ENCODE measurements at regions not wholly inside any gene's neighbourhood (a gene's known extent, or its start where the extent isn't known, plus 50 kb on each side); places are given as distances from the start of the nearest gene placed in this dataset.

DNA sequence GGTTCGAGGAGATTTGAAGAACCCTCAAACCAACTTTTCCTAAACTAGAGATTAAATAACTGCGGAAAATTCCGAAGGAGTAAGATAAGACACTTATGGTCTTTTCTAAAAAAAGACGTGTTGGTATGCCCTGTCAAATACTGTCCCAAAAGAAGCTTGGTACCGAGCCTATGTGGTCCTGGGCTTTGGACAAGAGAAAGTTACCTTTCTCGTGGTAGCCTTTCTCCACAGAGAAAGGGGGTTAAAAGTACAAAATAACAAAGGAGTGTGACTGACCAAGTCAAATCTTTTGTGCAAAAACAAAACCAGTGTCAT, 56.2 kb upstream of the JCAD start:
- Mint-ChIP-seq H3K36me3 (no peaks in the 10 kb centered on the region), H3K27me3 (ENCODE audit: insufficient read depth, low read depth) (peaks cover 2% of the 10 kb centered on the region), H3K4me3 (peak overlapping the region; percentile 65), H3K4me1 (peaks cover 20% of the 10 kb centered on the region), H3K9me3 (peaks cover 2% of the 10 kb centered on the region), H3K27ac (peak overlapping the region; percentile 78)
- no peak for DNase-seq (ENCODE audit: low spot score)
- Histone ChIP-seq H3K36me3 (no peaks in the 10 kb centered on the region), H3K9ac (no peak overlapping the region), H3K4me1 (peaks cover 17% of the 10 kb centered on the region), H3K4me3 (peak overlapping the region; percentile 23), H3K79me2 (ENCODE audit: low read depth) (no peaks in the 10 kb centered on the region), H3K4me2 (peak overlapping the region; percentile 69), H4K20me1 (ENCODE audit: low read depth) (no peaks in the 10 kb centered on the region), H3F3A (ENCODE audit: low read depth) (peaks cover 8% of the 10 kb centered on the region), H2AFZ (replicated peaks) (peak overlapping the region; percentile 98), H3K27me3 (no peaks in the 10 kb centered on the region), H3K27ac (no peak overlapping the region), H3K9me3 (ENCODE audit: low read depth) (no peaks in the 10 kb centered on the region)
- TF ChIP-seq EZH2phosphoT487 (IDR thresholded peaks at IDR 0.05) (no peak), EZH2 (IDR thresholded peaks at IDR 0.05) (no peak)
- TF ChIP-seq, protein P1, sequence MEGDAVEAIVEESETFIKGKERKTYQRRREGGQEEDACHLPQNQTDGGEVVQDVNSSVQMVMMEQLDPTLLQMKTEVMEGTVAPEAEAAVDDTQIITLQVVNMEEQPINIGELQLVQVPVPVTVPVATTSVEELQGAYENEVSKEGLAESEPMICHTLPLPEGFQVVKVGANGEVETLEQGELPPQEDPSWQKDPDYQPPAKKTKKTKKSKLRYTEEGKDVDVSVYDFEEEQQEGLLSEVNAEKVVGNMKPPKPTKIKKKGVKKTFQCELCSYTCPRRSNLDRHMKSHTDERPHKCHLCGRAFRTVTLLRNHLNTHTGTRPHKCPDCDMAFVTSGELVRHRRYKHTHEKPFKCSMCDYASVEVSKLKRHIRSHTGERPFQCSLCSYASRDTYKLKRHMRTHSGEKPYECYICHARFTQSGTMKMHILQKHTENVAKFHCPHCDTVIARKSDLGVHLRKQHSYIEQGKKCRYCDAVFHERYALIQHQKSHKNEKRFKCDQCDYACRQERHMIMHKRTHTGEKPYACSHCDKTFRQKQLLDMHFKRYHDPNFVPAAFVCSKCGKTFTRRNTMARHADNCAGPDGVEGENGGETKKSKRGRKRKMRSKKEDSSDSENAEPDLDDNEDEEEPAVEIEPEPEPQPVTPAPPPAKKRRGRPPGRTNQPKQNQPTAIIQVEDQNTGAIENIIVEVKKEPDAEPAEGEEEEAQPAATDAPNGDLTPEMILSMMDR (IDR thresholded peaks at IDR 0.05), result no peak

DNA sequence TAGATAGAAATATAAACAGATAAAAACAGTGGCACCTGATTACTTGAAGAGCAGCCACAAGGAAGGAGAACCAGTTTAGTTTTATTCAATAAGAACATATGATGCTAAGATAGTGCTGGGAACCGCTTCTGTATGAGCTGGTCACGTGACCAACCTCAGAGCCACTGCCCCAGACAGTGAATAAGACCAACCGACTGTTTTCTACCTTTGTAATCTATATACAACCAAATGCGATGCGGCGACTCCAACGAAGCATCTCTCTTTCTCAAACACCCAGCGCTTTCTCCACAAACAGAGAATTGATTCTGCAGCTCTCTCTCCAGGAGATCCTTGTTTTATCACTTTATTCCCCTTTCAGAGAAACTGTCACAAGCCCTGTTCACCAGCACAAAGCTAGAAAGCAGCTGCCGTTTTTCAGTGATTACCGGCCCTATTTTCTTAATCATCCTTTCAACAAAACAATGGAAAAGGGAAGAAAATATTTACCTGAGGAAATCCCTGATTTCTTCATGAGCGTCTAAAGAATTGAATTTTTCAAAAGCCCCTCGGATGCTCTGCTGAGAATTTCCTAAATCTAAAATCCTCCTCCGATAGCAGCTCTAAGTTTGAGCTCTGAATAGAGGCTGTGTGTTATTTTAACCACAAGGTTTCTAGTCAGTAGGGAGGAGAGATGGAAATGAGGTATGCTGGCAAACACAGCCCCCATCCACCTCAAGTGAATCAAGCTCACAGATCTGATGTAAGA, 55.7 kb upstream of the JCAD start:
- Histone ChIP-seq H4K20me1 (ENCODE audit: low read depth) (no peaks in the 10 kb centered on the region), H3K79me2 (ENCODE audit: low read depth) (no peaks in the 10 kb centered on the region), H3K9me3 (ENCODE audit: low read depth) (no peaks in the 10 kb centered on the region), H3K27ac (no peak overlapping the region), H2AFZ (replicated peaks) (peak overlapping the region; percentile 98), H3K27me3 (no peaks in the 10 kb centered on the region), H3F3A (ENCODE audit: low read depth) (peaks cover 8% of the 10 kb centered on the region), H3K9ac (no peak overlapping the region), H3K36me3 (no peaks in the 10 kb centered on the region), H3K4me2 (peak overlapping the region; percentile 69), H3K4me1 (peaks cover 17% of the 10 kb centered on the region), H3K4me3 (peak overlapping the region; percentile 23)
- peak overlapping the region; percentile 78 for H3K27ac Mint-ChIP-seq
- TF ChIP-seq EZH2 (IDR thresholded peaks at IDR 0.05) (no peak), EZH2phosphoT487 (IDR thresholded peaks at IDR 0.05) (no peak)
- TF ChIP-seq, protein P1 (IDR thresholded peaks at IDR 0.05), result no peak
- no peaks in the 10 kb centered on the region for H3K36me3 Mint-ChIP-seq
- DNase-seq (ENCODE audit: low spot score), result peak; percentile 32
- peaks cover 20% of the 10 kb centered on the region for H3K4me1 Mint-ChIP-seq
- H3K4me3 Mint-ChIP-seq, result peak overlapping the region; percentile 65
- peaks cover 5% of the 10 kb centered on the region for H3K27me3 Mint-ChIP-seq (ENCODE audit: insufficient read depth, low read depth)
- peaks cover 2% of the 10 kb centered on the region for H3K9me3 Mint-ChIP-seq

DNA sequence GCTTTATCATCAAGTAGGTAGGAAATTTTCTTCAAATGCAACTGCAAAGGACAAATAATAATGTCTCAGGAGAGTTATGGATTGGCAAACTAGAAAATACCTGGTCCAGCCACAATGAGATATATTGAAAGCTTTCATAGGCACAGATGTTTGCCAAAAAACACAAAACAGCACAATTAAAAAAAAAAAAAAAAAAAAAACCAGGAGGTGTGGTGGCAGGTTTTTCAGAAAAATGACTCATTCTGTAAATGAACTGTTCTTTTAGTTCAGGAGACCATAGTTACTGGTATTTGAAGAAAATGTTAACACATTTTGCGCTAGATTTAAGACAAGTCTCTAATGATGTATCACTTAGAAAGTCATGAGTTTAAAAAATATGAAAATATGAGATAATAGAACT, 55.0 kb upstream of the JCAD start:
- Mint-ChIP-seq H3K27ac (no peak overlapping the region), H3K9me3 (no peaks in the 10 kb centered on the region)

More for the DNA sequence above, 55.0 kb upstream of the JCAD start:
- Mint-ChIP-seq H3K4me1 (peaks cover 20% of the 10 kb centered on the region), H3K36me3 (no peaks in the 10 kb centered on the region), H3K4me3 (no peak overlapping the region), H3K27me3 (ENCODE audit: insufficient read depth, low read depth) (peaks cover 10% of the 10 kb centered on the region)
- TF ChIP-seq EZH2 (IDR thresholded peaks at IDR 0.05), result no peak
- TF ChIP-seq, protein P1 (IDR thresholded peaks at IDR 0.05), result no peak
- no peak for TF ChIP-seq EZH2phosphoT487 (IDR thresholded peaks at IDR 0.05)
- Histone ChIP-seq H3K4me1 (peaks cover 17% of the 10 kb centered on the region), H3K4me3 (no peak overlapping the region), H3K36me3 (no peaks in the 10 kb centered on the region), H4K20me1 (ENCODE audit: low read depth) (no peaks in the 10 kb centered on the region), H2AFZ (replicated peaks) (no peak overlapping the region), H3K27ac (no peak overlapping the region), H3K27me3 (no peaks in the 10 kb centered on the region), H3K9ac (no peak overlapping the region), H3K79me2 (ENCODE audit: low read depth) (no peaks in the 10 kb centered on the region), H3K9me3 (ENCODE audit: low read depth) (no peaks in the 10 kb centered on the region), H3F3A (ENCODE audit: low read depth) (peaks cover 8% of the 10 kb centered on the region), H3K4me2 (no peak overlapping the region)
- no peak for DNase-seq (ENCODE audit: low spot score)
